ENCODE measurements at regions not wholly inside any gene's neighbourhood (a gene's known extent, or its start where the extent isn't known, plus 50 kb on each side); places are given as distances from the start of the nearest gene placed in this dataset.

- Histone ChIP-seq H3K27me3 (no peaks in the 10 kb centered on the region), H3K36me3 (no peaks in the 10 kb centered on the region), H3K4me3 (no peak overlapping the region), H3K9me3 (no peaks in the 10 kb centered on the region), H3K4me1 (peaks cover 0 to 4% of the 10 kb centered on the region in 2 donors), H3K27ac (peak overlapping the region in 1 of 2 donors; percentile 4)
- TF ChIP-seq POLR2A (IDR thresholded peaks at IDR 0.05) (no peak), CTCF (IDR thresholded peaks at IDR 0.05) (no peak)
- intact Hi-C loops (cut with DNase I; ENCODE audit: low total_unique reads), result no loop called here
- no peak for DNase-seq
Observed at GRCh38 chr17:77464988-77465357, 324.2 kb downstream of the SEC14L1 start.

GRCh38 chr17:77465358-77466041 lies 324.7 kb downstream of the SEC14L1 start:
- H3K27ac ChIP-seq, result peak overlapping the region; percentile 36 to 52
- TF ChIP-seq POLR2A (IDR thresholded peaks at IDR 0.05) (no peak), CTCF (IDR thresholded peaks at IDR 0.05) (no peak)
- no peaks in the 10 kb centered on the region for H3K36me3 ChIP-seq
- no peak for DNase-seq
- H3K27me3 ChIP-seq, result no peaks in the 10 kb centered on the region
- no peaks in the 10 kb centered on the region for H3K9me3 ChIP-seq
- peaks cover 0 to 2% of the 10 kb centered on the region in 2 donors for H3K4me1 ChIP-seq
- no peak overlapping the region for H3K4me3 ChIP-seq
- intact Hi-C loops (cut with DNase I; ENCODE audit: low total_unique reads), result no loop called here

- Histone ChIP-seq H3K4me1 (peaks cover 0 to 5% of the 10 kb centered on the region in 2 donors), H3K27me3 (no peaks in the 10 kb centered on the region), H3K4me3 (no peak overlapping the region), H3K27ac (peak overlapping the region; percentile 36 to 52), H3K9me3 (no peaks in the 10 kb centered on the region), H3K36me3 (no peaks in the 10 kb centered on the region)
- TF ChIP-seq POLR2A (IDR thresholded peaks at IDR 0.05) (no peak), CTCF (IDR thresholded peaks at IDR 0.05) (no peak)
- intact Hi-C loops (cut with DNase I; ENCODE audit: low total_unique reads), result no loop called here
- DNase-seq, result no peak
Observed at GRCh38 chr17:77466140-77466539, 325.4 kb downstream of the SEC14L1 start.

- H3K9me3 ChIP-seq, result no peaks in the 10 kb centered on the region
- peak overlapping the region; percentile 36 to 52 for H3K27ac ChIP-seq
- H3K4me3 ChIP-seq, result no peak overlapping the region
- DNase-seq, result no peak
- peaks cover 4 to 11% of the 10 kb centered on the region in 2 donors for H3K4me1 ChIP-seq
- no peaks in the 10 kb centered on the region for H3K27me3 ChIP-seq
- intact Hi-C loops (cut with DNase I; ENCODE audit: low total_unique reads), result no loop called here
- no peaks in the 10 kb centered on the region for H3K36me3 ChIP-seq
- TF ChIP-seq CTCF (IDR thresholded peaks at IDR 0.05) (no peak), POLR2A (IDR thresholded peaks at IDR 0.05) (no peak)
Observed at GRCh38 chr17:77466596-77467223, 325.9 kb downstream of the SEC14L1 start.

GRCh38 chr17:77467521-77467920 lies 326.8 kb downstream of the SEC14L1 start:
- no peaks in the 10 kb centered on the region for H3K36me3 ChIP-seq
- intact Hi-C loops (cut with DNase I; ENCODE audit: low total_unique reads), result no loop called here
- H3K9me3 ChIP-seq, result no peaks in the 10 kb centered on the region
- H3K27me3 ChIP-seq, result no peaks in the 10 kb centered on the region
- H3K27ac ChIP-seq, result peak overlapping the region; percentile 12 to 52
- TF ChIP-seq CTCF (IDR thresholded peaks at IDR 0.05) (no peak), POLR2A (IDR thresholded peaks at IDR 0.05) (no peak)
- peaks cover 4 to 17% of the 10 kb centered on the region in 2 donors for H3K4me1 ChIP-seq
- no peak overlapping the region for H3K4me3 ChIP-seq
- no peak for DNase-seq
